ENCODE measurements at regions not wholly inside any gene's neighbourhood (a gene's known extent, or its start where the extent isn't known, plus 50 kb on each side); places are given as distances from the start of the nearest gene placed in this dataset.

GRCh38 chr15:87154761-87155160 lies 1075.1 kb downstream of the AGBL1 start:
- TF ChIP-seq, protein P1, sequence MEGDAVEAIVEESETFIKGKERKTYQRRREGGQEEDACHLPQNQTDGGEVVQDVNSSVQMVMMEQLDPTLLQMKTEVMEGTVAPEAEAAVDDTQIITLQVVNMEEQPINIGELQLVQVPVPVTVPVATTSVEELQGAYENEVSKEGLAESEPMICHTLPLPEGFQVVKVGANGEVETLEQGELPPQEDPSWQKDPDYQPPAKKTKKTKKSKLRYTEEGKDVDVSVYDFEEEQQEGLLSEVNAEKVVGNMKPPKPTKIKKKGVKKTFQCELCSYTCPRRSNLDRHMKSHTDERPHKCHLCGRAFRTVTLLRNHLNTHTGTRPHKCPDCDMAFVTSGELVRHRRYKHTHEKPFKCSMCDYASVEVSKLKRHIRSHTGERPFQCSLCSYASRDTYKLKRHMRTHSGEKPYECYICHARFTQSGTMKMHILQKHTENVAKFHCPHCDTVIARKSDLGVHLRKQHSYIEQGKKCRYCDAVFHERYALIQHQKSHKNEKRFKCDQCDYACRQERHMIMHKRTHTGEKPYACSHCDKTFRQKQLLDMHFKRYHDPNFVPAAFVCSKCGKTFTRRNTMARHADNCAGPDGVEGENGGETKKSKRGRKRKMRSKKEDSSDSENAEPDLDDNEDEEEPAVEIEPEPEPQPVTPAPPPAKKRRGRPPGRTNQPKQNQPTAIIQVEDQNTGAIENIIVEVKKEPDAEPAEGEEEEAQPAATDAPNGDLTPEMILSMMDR (IDR thresholded peaks at IDR 0.05): no peak
- TF ChIP-seq POLR2A (IDR thresholded peaks at IDR 0.05): no peak
